ENCODE measurements at regions not wholly inside any gene's neighbourhood (a gene's known extent, or its start where the extent isn't known, plus 50 kb on each side); places are given as distances from the start of the nearest gene placed in this dataset.

DNA sequence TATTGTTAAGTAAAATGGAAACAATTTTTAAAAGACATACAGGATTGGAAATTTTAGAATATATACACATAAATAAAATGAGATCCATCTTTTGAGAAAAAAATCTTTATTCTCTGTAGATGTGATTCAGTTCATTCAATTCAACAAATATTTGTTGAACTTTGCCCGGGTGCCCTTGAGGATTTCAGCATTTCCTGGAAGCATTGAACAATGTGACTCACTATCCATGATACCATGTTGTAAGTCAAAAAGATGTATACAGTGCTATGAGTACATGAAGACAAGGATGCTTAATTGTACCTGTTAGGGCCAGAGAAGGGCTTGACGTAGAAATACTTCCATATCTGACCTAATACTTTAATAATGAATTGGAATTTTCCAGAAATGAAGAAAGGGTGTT lies 353.7 kb downstream of the METTL15 start:
- H3K9ac ChIP-seq (ENCODE audit: low read depth, low read length): no peak overlapping the region
- H3K9me3 ChIP-seq (ENCODE audit: control insufficient read depth, insufficient read depth, low read length): no peaks in the 10 kb centered on the region
- no peaks in the 10 kb centered on the region for H3K4me1 ChIP-seq (ENCODE audit: insufficient read depth, low read length)
- no peaks in the 10 kb centered on the region for H3K36me3 ChIP-seq (ENCODE audit: insufficient read depth, low read length)

DNA sequence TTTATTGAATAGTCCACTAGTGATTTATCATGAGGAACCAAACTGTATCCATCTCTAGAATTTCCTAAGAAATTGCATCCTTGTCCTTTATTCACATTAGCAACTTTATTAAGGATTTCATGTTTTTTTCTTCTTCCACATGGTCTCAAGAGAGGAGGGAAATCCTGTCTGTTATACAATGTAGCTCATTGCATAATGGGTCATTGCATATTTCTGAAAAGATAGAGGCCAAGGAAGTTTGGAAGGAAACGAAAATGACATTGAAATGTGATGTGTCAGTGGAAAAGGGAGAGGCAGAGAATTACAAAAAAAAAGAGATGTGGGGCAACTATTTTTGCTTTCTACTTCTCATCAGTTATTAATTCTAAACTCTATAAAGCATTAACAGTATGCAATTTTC lies 353.1 kb downstream of the METTL15 start:
- no peaks in the 10 kb centered on the region for H3K36me3 ChIP-seq (ENCODE audit: insufficient read depth, low read length)
- H3K4me1 ChIP-seq (ENCODE audit: insufficient read depth, low read length): no peaks in the 10 kb centered on the region
- H3K9ac ChIP-seq (ENCODE audit: low read depth, low read length): no peak overlapping the region
- no peaks in the 10 kb centered on the region for H3K9me3 ChIP-seq (ENCODE audit: control insufficient read depth, insufficient read depth, low read length)

DNA sequence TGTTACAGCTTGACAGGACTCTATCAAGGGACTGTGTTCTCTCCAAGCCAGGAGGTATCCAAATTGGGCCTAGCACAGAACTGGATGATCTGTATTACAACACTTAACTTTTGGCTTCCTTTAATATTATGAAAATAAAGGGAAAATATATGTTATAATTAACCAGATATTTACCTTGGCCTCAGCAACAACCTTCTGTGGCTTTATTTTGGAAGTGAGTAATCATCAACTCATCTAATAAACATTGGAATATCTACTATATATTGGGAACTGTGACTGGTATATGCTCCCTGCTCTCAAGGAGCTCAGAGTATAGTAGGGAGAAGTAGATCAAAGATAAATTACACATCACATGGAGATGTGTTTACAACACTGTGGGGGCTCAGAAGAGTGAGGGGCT lies 352.2 kb downstream of the METTL15 start:
- H3K9ac ChIP-seq (ENCODE audit: low read depth, low read length): no peak overlapping the region
- no peaks in the 10 kb centered on the region for H3K9me3 ChIP-seq (ENCODE audit: control insufficient read depth, insufficient read depth, low read length)
- no peaks in the 10 kb centered on the region for H3K36me3 ChIP-seq (ENCODE audit: insufficient read depth, low read length)
- H3K4me1 ChIP-seq (ENCODE audit: insufficient read depth, low read length): no peaks in the 10 kb centered on the region

- Histone ChIP-seq H3K9ac (ENCODE audit: low read depth, low read length) (no peak overlapping the region), H3K9me3 (ENCODE audit: control insufficient read depth, insufficient read depth, low read length) (no peaks in the 10 kb centered on the region), H3K36me3 (ENCODE audit: insufficient read depth, low read length) (no peaks in the 10 kb centered on the region), H3K4me1 (ENCODE audit: insufficient read depth, low read length) (no peaks in the 10 kb centered on the region)
These were observed 351.7 kb downstream of the METTL15 start for GRCh38 chr11:28459912-28460311.

GRCh38 chr11:28457481-28458065 lies 349.4 kb downstream of the METTL15 start:
- Histone ChIP-seq H3K9ac (ENCODE audit: low read depth, low read length) (no peak overlapping the region), H3K36me3 (ENCODE audit: insufficient read depth, low read length) (no peaks in the 10 kb centered on the region), H3K9me3 (ENCODE audit: control insufficient read depth, insufficient read depth, low read length) (no peaks in the 10 kb centered on the region), H3K4me1 (ENCODE audit: insufficient read depth, low read length) (no peaks in the 10 kb centered on the region)

- no peaks in the 10 kb centered on the region; the same call in 1 of the 2 replicates for H3K9me3 ChIP-seq (ENCODE audit: control insufficient read depth, insufficient read depth, low read length)
- H3K9ac ChIP-seq (ENCODE audit: low read depth, low read length): no peak overlapping the region
- no peaks in the 10 kb centered on the region for H3K4me1 ChIP-seq (ENCODE audit: insufficient read depth, low read length)
- no peaks in the 10 kb centered on the region for H3K36me3 ChIP-seq (ENCODE audit: insufficient read depth, low read length)
These were observed 340.0 kb downstream of the METTL15 start for GRCh38 chr11:28448186-28448585.

- no peaks in the 10 kb centered on the region; the same call in 1 of the 2 replicates for H3K9me3 ChIP-seq (ENCODE audit: control insufficient read depth, insufficient read depth, low read length)
- H3K4me1 ChIP-seq (ENCODE audit: insufficient read depth, low read length): no peaks in the 10 kb centered on the region
- no peaks in the 10 kb centered on the region for H3K36me3 ChIP-seq (ENCODE audit: insufficient read depth, low read length)
- no peak overlapping the region for H3K9ac ChIP-seq (ENCODE audit: low read depth, low read length)
These were observed 339.0 kb downstream of the METTL15 start for GRCh38 chr11:28447226-28447625.

- H3K9me3 ChIP-seq (ENCODE audit: control insufficient read depth, insufficient read depth, low read length): no peaks in the 10 kb centered on the region
- no peaks in the 10 kb centered on the region for H3K4me1 ChIP-seq (ENCODE audit: insufficient read depth, low read length)
- no peaks in the 10 kb centered on the region for H3K36me3 ChIP-seq (ENCODE audit: insufficient read depth, low read length)
- no peak overlapping the region for H3K9ac ChIP-seq (ENCODE audit: low read depth, low read length)
These were observed 333.9 kb downstream of the METTL15 start for GRCh38 chr11:28442131-28442530.

DNA sequence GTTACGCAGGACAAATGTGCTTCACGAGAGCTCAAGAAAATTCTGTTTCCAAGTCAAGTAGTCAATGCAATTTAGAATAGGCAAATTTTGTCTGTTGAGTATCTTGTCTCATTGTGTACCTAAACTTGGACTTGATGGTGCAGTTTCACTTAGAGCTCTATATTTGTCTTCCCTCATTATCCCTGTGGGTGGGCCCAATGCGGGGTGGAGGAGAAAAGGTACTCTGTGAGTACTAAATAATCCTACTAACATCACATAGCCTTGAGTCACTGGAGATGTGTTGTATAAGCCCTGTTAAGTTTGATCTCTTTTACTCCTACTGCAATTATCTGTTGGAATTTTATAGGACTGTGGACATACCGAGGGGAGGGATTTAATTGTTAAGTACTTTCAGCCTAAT lies 331.2 kb downstream of the METTL15 start:
- no peaks in the 10 kb centered on the region for H3K9me3 ChIP-seq (ENCODE audit: control insufficient read depth, insufficient read depth, low read length)
- no peaks in the 10 kb centered on the region for H3K4me1 ChIP-seq (ENCODE audit: insufficient read depth, low read length)
- H3K36me3 ChIP-seq (ENCODE audit: insufficient read depth, low read length): no peaks in the 10 kb centered on the region
- H3K9ac ChIP-seq (ENCODE audit: low read depth, low read length): no peak overlapping the region

GRCh38 chr11:28420099-28420498 lies 311.9 kb downstream of the METTL15 start:
- Histone ChIP-seq H3K9ac (ENCODE audit: low read depth, low read length) (no peak overlapping the region), H3K36me3 (ENCODE audit: insufficient read depth, low read length) (no peaks in the 10 kb centered on the region), H3K4me1 (ENCODE audit: insufficient read depth, low read length) (no peaks in the 10 kb centered on the region), H3K9me3 (ENCODE audit: control insufficient read depth, insufficient read depth, low read length) (no peaks in the 10 kb centered on the region)

DNA sequence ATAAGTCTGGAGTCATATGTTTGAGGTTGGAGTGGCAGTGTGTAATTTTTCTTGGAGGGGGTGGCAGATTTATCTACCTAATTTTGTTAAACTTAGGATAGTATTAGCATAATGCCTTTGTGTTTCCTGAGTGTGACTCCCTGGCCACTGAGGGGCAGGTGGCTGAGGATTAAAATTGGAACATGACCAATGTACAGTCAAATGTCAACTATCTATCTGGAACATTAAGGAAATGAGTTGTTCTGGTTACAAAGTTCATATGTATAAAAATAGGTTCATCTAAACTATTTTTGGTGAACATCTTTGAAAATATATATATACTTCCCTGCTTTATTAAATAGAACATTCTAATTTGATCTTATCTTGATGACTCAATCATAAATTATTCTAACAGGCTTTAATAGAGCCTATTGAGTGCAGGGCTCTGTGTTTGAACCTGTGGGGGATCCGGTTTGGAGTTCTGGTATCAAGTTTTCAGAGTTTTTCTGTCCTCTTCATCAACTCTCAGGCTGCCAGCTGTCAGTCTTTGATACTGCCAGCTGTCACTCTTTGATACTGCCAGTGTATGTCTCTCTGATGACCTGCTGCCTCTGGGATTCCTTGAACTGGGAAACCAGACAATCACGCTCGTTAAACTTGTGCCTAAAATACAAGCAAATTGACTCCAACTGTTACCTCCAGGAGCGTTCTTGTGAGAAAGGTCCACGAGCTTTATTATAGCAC lies 309.6 kb downstream of the METTL15 start:
- Histone ChIP-seq H3K4me1 (ENCODE audit: insufficient read depth, low read length) (no peaks in the 10 kb centered on the region), H3K36me3 (ENCODE audit: insufficient read depth, low read length) (no peaks in the 10 kb centered on the region)

GRCh38 chr11:28412029-28412428 lies 303.8 kb downstream of the METTL15 start:
- no peaks in the 10 kb centered on the region for H3K36me3 ChIP-seq (ENCODE audit: insufficient read depth, low read length)

More for the DNA sequence above, 309.6 kb downstream of the METTL15 start:
- Histone ChIP-seq H3K9ac (ENCODE audit: low read depth, low read length) (no peak overlapping the region), H3K9me3 (ENCODE audit: control insufficient read depth, insufficient read depth, low read length) (no peaks in the 10 kb centered on the region)

GRCh38 chr11:28401446-28401845 lies 293.3 kb downstream of the METTL15 start:
- Histone ChIP-seq H3K9me3 (ENCODE audit: control insufficient read depth, insufficient read depth, low read length) (no peaks in the 10 kb centered on the region), H3K36me3 (ENCODE audit: insufficient read depth, low read length) (no peaks in the 10 kb centered on the region), H3K9ac (ENCODE audit: low read depth, low read length) (no peak overlapping the region), H3K4me1 (ENCODE audit: insufficient read depth, low read length) (no peaks in the 10 kb centered on the region)

More at GRCh38 chr11:28412029-28412428, 303.8 kb downstream of the METTL15 start:
- H3K9me3 ChIP-seq (ENCODE audit: control insufficient read depth, insufficient read depth, low read length): no peaks in the 10 kb centered on the region
- H3K9ac ChIP-seq (ENCODE audit: low read depth, low read length): no peak overlapping the region
- H3K4me1 ChIP-seq (ENCODE audit: insufficient read depth, low read length): no peaks in the 10 kb centered on the region

DNA sequence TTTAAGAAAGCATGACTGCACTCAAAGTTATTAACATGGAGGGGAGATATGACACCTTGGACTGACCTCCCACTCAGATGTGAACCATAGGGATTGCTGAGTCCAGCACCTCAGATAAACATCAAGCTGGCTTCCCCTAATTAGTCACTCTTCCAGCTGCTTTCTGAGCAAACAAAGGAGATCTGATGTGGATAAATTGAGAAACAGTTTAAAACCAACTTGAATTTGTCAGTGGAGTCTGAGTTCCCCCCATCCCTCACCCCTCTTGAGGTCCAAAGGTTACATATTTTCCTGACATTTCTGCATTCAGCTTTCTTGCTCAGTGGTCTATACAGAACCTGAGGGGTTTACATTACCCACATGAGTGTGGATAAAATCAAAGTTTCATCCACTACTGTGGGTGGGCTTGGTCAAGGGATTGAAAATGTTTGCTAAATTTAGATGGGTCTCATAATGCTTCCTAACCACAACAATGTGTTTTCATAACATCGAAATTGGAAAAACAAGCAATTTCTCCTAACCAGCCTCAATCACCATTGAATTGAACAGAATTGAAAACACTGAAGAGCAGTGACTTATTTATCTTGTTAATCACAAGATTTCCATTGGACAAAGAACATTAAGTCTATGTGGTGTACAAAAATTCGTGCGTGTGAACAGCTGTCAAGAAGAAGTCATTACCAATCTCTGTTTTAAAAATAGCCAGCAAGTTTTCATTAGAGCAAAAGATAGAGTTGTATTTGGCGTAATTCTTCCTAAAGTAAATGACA lies 292.3 kb downstream of the METTL15 start:
- Histone ChIP-seq H3K4me1 (ENCODE audit: insufficient read depth, low read length) (no peaks in the 10 kb centered on the region), H3K36me3 (ENCODE audit: insufficient read depth, low read length) (no peaks in the 10 kb centered on the region), H3K9ac (ENCODE audit: low read depth, low read length) (no peak overlapping the region), H3K9me3 (ENCODE audit: control insufficient read depth, insufficient read depth, low read length) (no peaks in the 10 kb centered on the region)

- Histone ChIP-seq H3K9me3 (ENCODE audit: control insufficient read depth, insufficient read depth, low read length) (no peaks in the 10 kb centered on the region), H3K4me1 (ENCODE audit: insufficient read depth, low read length) (no peaks in the 10 kb centered on the region), H3K9ac (ENCODE audit: low read depth, low read length) (no peak overlapping the region), H3K36me3 (ENCODE audit: insufficient read depth, low read length) (no peaks in the 10 kb centered on the region)
These were observed 285.2 kb downstream of the METTL15 start for GRCh38 chr11:28393348-28393747.
